ENCODE measurements at regions not wholly inside any gene's neighbourhood (a gene's known extent, or its start where the extent isn't known, plus 50 kb on each side); places are given as distances from the start of the nearest gene placed in this dataset.

DNA sequence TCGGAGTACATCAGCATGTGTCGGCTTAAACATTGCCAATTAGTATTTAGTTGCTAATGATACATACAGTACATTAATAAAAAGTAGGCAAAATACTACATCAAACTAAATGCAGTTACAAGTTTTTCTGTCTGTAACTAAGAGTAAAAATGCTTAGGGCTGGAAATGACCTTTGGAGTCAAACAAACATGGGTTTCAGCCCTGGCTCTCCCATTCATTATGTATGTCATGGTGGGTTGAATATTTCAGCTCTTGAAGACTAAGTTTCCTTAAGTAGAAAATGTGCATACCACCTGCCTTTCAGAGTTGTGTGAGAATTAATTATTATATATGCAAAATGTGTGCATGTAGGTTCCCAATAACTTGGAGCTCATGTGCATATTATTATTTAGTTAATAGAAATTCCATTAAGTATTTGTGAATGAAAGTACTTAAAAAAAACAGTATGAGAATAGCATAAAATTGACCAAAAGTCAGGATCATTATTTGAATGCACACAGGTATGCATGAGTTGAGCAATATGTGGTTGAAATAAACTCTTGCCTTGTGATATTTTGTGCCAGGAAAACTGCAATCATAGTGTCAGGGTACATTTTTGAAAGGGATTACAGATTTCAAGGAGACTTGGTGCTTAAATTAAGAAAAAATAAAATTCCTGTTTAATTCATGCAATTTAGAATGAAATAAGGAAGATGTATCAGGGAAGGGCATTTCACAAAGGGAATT, 2048.7 kb downstream of the PCDH7 start (continued):
- TF ChIP-seq FOSL2 (IDR thresholded peaks at IDR 0.05) (no peak), FOSL2 (CRISPR knock-in tag; IDR thresholded peaks at IDR 0.05) (no peak)

DNA sequence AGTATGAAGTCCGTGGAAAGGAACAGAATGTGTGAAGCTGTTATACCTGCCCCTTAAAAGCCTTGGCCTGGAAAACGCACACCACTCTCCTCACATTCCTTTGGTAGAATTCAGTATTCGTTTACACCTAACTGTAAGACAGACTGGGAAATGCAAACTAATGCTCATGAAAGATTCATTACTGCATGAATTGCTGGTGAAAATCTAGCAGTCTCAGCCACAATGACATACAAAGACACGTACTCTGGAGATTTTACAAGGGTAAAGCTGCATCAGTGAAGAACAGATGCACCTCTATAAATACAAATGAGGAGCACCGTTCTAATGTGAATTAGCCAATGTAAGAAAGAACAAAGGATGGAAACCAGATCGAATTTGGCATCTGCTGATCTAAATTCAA, 2051.3 kb downstream of the PCDH7 start:
- H3K4me3 ChIP-seq: no peak overlapping the region
- FAIRE-seq (no peak), DNase-seq (ENCODE audit: low read depth in 1 of 2, low spot score in 1 of 2) (no peak), ATAC-seq (no peak)
- no peak overlapping the region for H3K27ac ChIP-seq
- no peaks in the 10 kb centered on the region for H3K9me3 ChIP-seq
- H3K4me2 ChIP-seq: no peak overlapping the region
- CTCF ChIA-PET: no interaction called here
- no peaks in the 10 kb centered on the region for H3K4me1 ChIP-seq
- POLR2A ChIA-PET: no interaction called here
- TF ChIP-seq, protein P1, sequence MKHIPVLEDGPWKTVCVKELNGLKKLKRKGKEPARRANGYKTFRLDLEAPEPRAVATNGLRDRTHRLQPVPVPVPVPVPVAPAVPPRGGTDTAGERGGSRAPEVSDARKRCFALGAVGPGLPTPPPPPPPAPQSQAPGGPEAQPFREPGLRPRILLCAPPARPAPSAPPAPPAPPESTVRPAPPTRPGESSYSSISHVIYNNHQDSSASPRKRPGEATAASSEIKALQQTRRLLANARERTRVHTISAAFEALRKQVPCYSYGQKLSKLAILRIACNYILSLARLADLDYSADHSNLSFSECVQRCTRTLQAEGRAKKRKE (CRISPR knock-in tag; IDR thresholded peaks at IDR 0.05; ENCODE audit: low read depth): no peak
- TF ChIP-seq HOXB13 (CRISPR knock-in tag; IDR thresholded peaks at IDR 0.05; ENCODE audit: low read depth): no peak
- TF ChIP-seq RARB (CRISPR knock-in tag; IDR thresholded peaks at IDR 0.05): no peak
- TF ChIP-seq, protein P2, sequence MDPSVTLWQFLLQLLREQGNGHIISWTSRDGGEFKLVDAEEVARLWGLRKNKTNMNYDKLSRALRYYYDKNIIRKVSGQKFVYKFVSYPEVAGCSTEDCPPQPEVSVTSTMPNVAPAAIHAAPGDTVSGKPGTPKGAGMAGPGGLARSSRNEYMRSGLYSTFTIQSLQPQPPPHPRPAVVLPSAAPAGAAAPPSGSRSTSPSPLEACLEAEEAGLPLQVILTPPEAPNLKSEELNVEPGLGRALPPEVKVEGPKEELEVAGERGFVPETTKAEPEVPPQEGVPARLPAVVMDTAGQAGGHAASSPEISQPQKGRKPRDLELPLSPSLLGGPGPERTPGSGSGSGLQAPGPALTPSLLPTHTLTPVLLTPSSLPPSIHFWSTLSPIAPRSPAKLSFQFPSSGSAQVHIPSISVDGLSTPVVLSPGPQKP (IDR thresholded peaks at IDR 0.05; ENCODE audit: low read depth, low read length): no peak
- no peak for TF ChIP-seq PHF8 (IDR thresholded peaks at IDR 0.05; ENCODE audit: borderline replicate concordance, low read depth)
- TF ChIP-seq MAZ (IDR thresholded peaks at IDR 0.05; ENCODE audit: borderline replicate concordance, low read depth, low read length): no peak
- no peak for TF ChIP-seq HEYL (CRISPR knock-in tag; IDR thresholded peaks at IDR 0.05)
- TF ChIP-seq RFX5 (IDR thresholded peaks at IDR 0.05): no peak
- TF ChIP-seq TP53 (CRISPR knock-in tag; IDR thresholded peaks at IDR 0.05): no peak
- TF ChIP-seq NR3C1 (IDR thresholded peaks at IDR 0.05): no peak
- TF ChIP-seq ZNF302 (CRISPR knock-in tag; IDR thresholded peaks at IDR 0.05): no peak
- 16% methylated on average over 6 of the region's 6 CpGs for WGBS (ENCODE audit: missing lambda C conversion rate)

DNA sequence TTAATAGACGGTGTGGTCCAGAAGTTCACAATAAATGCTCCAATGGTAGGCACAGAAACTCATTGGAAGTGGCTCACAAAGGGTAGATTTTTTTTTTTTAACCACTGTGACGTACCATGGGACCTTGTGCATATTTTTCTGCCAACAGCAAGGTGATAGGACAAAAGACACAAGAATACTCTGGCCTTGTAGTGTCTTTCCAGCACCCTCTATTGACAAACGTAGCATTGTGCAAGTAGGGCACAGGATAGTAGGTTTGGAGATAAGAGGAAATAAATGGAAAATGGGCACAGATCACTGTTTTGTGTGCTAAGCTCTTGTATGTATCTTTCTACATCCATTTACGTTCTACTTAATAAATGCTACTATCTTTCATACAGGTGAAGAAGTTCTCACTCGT, 2054.9 kb downstream of the PCDH7 start:
- CTCF ChIA-PET: interaction anchor here (0.6 to 1.5 kb wide), 2 partner anchors 16 to 104 kb away, joined by 3 read pairs; no protein-coding TSS in a partner anchor
- Histone ChIP-seq H3K9me3 (no peaks in the 10 kb centered on the region), H3K4me2 (no peak overlapping the region), H3K4me3 (no peak overlapping the region), H3K4me1 (no peaks in the 10 kb centered on the region), H3K27ac (no peak overlapping the region)
- DNase-seq (ENCODE audit: low read depth in 1 of 2, low spot score in 1 of 2) (peak in 1 of 2 experiments; percentile 32), ATAC-seq (0 out of 6 replicates have a peak, but pooled peaks of 1 of the 2 experiments have one; percentile 19), FAIRE-seq (no peak)
- 6% methylated on average over 5 of the region's 5 CpGs for WGBS (ENCODE audit: missing lambda C conversion rate)
- peak; percentile 20 to 39; a peak in 3 of 5 replicates for TF ChIP-seq RAD21 (conservative IDR thresholded peaks at IDR 0.05 in 1 of 2, IDR thresholded peaks at IDR 0.05 in 1 of 2)
- TF ChIP-seq, protein P3, sequence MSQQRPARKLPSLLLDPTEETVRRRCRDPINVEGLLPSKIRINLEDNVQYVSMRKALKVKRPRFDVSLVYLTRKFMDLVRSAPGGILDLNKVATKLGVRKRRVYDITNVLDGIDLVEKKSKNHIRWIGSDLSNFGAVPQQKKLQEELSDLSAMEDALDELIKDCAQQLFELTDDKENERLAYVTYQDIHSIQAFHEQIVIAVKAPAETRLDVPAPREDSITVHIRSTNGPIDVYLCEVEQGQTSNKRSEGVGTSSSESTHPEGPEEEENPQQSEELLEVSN (IDR thresholded peaks at IDR 0.05; ENCODE audit: borderline replicate concordance, low read depth): no peak
- no peak for TF ChIP-seq RCOR1 (IDR thresholded peaks at IDR 0.05; ENCODE audit: low read depth, low read length)
- no peak for TF ChIP-seq CHD2 (IDR thresholded peaks at IDR 0.05; ENCODE audit: low read length, partially characterized antibody)
- TF ChIP-seq, protein P4, sequence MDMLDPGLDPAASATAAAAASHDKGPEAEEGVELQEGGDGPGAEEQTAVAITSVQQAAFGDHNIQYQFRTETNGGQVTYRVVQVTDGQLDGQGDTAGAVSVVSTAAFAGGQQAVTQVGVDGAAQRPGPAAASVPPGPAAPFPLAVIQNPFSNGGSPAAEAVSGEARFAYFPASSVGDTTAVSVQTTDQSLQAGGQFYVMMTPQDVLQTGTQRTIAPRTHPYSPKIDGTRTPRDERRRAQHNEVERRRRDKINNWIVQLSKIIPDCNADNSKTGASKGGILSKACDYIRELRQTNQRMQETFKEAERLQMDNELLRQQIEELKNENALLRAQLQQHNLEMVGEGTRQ (IDR thresholded peaks at IDR 0.05): no peak
- TF ChIP-seq, protein P5, sequence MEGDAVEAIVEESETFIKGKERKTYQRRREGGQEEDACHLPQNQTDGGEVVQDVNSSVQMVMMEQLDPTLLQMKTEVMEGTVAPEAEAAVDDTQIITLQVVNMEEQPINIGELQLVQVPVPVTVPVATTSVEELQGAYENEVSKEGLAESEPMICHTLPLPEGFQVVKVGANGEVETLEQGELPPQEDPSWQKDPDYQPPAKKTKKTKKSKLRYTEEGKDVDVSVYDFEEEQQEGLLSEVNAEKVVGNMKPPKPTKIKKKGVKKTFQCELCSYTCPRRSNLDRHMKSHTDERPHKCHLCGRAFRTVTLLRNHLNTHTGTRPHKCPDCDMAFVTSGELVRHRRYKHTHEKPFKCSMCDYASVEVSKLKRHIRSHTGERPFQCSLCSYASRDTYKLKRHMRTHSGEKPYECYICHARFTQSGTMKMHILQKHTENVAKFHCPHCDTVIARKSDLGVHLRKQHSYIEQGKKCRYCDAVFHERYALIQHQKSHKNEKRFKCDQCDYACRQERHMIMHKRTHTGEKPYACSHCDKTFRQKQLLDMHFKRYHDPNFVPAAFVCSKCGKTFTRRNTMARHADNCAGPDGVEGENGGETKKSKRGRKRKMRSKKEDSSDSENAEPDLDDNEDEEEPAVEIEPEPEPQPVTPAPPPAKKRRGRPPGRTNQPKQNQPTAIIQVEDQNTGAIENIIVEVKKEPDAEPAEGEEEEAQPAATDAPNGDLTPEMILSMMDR (IDR thresholded peaks at IDR 0.05): 0 out of 3 replicates have a peak, but pooled peaks have one; percentile 6
- TF ChIP-seq MAZ (IDR thresholded peaks at IDR 0.05; ENCODE audit: borderline replicate concordance, low read depth, low read length): no peak
- no peak for TF ChIP-seq MAFK (IDR thresholded peaks at IDR 0.05; ENCODE audit: partially characterized antibody)
- TF ChIP-seq EHF (CRISPR knock-in tag; IDR thresholded peaks at IDR 0.05): no peak
- TF ChIP-seq, protein P6, sequence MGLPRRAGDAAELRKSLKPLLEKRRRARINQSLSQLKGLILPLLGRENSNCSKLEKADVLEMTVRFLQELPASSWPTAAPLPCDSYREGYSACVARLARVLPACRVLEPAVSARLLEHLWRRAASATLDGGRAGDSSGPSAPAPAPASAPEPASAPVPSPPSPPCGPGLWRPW (IDR thresholded peaks at IDR 0.05): no peak
- TF ChIP-seq CEBPB (IDR thresholded peaks at IDR 0.05): no peak
- TF ChIP-seq HOXB13 (CRISPR knock-in tag; IDR thresholded peaks at IDR 0.05; ENCODE audit: low read depth): no peak
- TF ChIP-seq FOSB (CRISPR knock-in tag; IDR thresholded peaks at IDR 0.05): no peak
- POLR2A ChIA-PET: no interaction called here
